ENCODE measurements at regions not wholly inside any gene's neighbourhood (a gene's known extent, or its start where the extent isn't known, plus 50 kb on each side); places are given as distances from the start of the nearest gene placed in this dataset.
A peak's percentile ranks its signal among the peaks of the same experiment; 100 is the strongest.

DNA sequence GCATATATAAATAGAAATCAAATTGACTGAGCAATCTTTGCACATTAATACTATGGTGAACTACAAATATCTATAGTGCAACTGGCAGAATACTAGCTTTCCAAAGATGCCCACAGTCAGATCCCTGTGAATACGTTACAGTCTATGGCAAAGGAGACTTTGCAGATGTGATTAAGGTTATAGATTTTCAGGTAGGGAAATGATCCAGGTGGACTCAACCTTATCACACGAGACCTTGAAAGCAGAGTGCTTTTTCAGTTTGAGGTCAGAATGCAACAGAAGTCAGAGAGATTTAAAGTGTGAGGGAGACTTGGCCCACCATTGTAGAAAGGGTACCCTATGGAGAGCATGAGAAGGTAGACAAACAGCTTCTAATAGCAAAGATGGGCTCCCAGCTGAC lies 122.6 kb downstream of the TRIB2 start:
- Mint-ChIP-seq H3K27me3 (peaks cover 8% of the 10 kb centered on the region), H3K4me3 (no peak overlapping the region), H3K27ac (no peak overlapping the region), H3K4me1 (ENCODE audit: low read depth) (no peaks in the 10 kb centered on the region), H3K9me3 (no peaks in the 10 kb centered on the region), H3K36me3 (no peaks in the 10 kb centered on the region)
- CTCF ChIA-PET: no interaction called here
- POLR2A ChIA-PET: interaction anchor here (1.6 kb wide), 1 partner anchor 18 kb away, joined by 3 read pairs; no protein-coding TSS in a partner anchor
- no peak for DNase-seq
- intact Hi-C loops (cut with micrococcal nuclease): no loop called here

DNA sequence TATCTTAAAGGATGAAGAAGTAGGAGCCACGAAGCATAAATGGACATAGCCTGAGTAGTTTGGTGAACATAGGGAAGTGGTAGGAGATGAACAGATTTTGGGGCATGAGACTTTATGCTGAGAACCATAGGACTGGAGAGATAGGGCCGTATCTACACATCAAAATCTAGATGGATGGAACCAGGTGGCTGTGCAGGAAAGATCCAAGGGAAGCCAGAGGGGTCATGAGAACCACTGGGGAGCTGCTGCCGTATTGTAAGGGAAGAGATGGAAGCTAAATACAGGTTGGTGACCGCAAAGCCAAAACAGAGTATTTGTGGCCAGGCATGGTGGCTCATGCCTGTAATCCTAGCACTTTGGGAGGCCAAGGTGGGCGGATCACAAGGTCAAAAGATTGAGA lies 124.3 kb downstream of the TRIB2 start:
- POLR2A ChIA-PET: no interaction called here
- Mint-ChIP-seq H3K9me3 (no peaks in the 10 kb centered on the region), H3K4me1 (ENCODE audit: low read depth) (no peaks in the 10 kb centered on the region), H3K27ac (no peak overlapping the region), H3K4me3 (no peak overlapping the region), H3K27me3 (peaks cover 7% of the 10 kb centered on the region), H3K36me3 (no peaks in the 10 kb centered on the region)
- intact Hi-C loops (cut with micrococcal nuclease): no loop called here
- DNase-seq: no peak
- CTCF ChIA-PET: no interaction called here

DNA sequence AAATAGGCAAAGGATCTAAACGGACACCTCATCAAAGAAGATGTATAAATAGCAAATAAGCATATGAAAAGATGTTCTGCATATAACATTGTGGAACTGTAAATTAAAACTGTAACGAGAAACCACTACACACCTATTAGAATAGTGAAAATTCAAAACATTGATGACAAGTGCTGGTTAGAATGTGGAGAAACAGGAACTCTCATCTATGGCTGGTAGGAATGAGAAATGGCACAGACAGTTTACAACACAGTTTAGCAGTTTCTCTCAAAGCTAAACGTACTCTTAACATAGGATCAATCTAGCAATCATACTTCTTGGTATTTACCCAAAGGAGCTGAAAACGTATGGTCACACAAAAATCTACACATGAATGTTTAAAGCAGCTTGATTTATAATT lies 126.2 kb downstream of the TRIB2 start:
- POLR2A ChIA-PET: no interaction called here
- Mint-ChIP-seq H3K4me3 (no peak overlapping the region), H3K4me1 (ENCODE audit: low read depth) (no peaks in the 10 kb centered on the region), H3K9me3 (no peaks in the 10 kb centered on the region), H3K36me3 (no peaks in the 10 kb centered on the region), H3K27me3 (peaks cover 5% of the 10 kb centered on the region), H3K27ac (no peak overlapping the region)
- no peak for DNase-seq
- CTCF ChIA-PET: interaction anchor here (1.6 kb wide), 1 partner anchor 87 kb away, joined by 5 read pairs; no protein-coding TSS in a partner anchor
- intact Hi-C loops (cut with micrococcal nuclease): no loop called here

DNA sequence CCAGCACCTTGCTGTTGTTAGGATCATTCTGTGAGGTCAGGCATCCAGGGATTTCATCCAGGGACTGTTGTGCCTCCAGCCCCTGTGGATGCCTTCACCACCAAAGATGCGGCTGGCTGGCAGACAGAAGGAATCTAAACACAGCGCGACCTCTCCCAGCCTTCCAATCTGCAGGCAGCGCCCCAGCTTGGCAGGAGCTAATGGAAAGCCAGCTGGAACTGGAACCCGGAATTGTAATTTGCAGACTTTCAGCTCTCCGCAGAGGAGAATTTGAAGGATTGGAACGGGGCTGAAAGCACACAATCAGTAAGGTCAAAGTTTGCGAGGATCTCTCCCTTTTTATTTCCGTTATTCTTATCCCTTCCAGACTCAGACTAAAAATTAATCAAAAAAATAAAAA lies 127.8 kb downstream of the TRIB2 start:
- H3K27ac Mint-ChIP-seq: no peak overlapping the region
- H3K36me3 Mint-ChIP-seq: no peaks in the 10 kb centered on the region
- ChIA-PET CTCF (no interaction called here), POLR2A (no interaction called here)
- H3K4me1 Mint-ChIP-seq (ENCODE audit: low read depth): no peaks in the 10 kb centered on the region
- intact Hi-C loops (cut with micrococcal nuclease): no loop called here
- H3K27me3 Mint-ChIP-seq: peaks cover 5% of the 10 kb centered on the region
- H3K4me3 Mint-ChIP-seq: no peak overlapping the region
- H3K9me3 Mint-ChIP-seq: no peaks in the 10 kb centered on the region
- no peak for DNase-seq

DNA sequence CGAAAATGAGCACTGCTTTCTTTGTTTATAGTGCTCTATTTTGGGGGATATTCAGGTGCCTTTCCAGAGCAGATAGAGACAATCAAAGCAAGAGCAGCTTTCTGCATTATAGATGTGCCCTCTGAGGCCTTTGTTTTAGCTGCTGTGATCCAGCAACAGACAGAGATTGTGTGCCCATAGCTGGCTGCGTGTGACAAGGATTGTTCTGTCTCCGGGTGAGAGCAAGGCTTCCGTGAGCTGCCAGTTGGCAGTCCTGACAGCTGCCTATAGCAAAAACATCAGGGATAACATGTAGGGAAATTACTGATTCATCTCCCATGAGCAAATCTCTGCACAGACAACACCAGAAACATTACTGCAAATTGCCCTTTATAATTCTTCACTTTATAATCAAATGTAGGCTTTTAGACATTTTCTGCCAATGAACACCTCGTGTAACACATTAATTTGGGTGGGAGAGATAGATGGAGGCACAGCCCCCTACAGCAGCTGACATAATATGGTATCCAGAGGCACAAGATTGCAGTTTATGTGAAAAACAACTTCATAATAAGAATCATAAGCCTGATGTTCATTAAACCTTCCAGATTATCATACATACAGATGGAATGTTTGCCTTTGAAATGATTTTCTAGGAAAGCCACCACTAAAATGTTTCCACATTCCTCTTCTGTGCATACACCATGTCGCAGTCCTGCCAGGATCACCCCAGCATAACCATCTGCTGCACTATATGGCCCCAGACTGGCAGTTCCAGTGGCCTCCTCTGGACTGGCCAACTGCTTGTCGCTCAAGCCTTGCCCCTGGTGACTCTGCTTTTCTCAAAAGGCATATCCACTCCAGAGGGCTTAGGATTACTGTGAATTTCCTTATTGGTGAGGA lies 131.2 kb downstream of the TRIB2 start:
- Mint-ChIP-seq H3K36me3 (no peaks in the 10 kb centered on the region), H3K4me3 (no peak overlapping the region), H3K27me3 (no peaks in the 10 kb centered on the region), H3K27ac (no peak overlapping the region), H3K4me1 (ENCODE audit: low read depth) (no peaks in the 10 kb centered on the region), H3K9me3 (no peaks in the 10 kb centered on the region)
- ChIA-PET POLR2A (no interaction called here), CTCF (no interaction called here)
- intact Hi-C loops (cut with micrococcal nuclease): no loop called here
- no peak for DNase-seq

DNA sequence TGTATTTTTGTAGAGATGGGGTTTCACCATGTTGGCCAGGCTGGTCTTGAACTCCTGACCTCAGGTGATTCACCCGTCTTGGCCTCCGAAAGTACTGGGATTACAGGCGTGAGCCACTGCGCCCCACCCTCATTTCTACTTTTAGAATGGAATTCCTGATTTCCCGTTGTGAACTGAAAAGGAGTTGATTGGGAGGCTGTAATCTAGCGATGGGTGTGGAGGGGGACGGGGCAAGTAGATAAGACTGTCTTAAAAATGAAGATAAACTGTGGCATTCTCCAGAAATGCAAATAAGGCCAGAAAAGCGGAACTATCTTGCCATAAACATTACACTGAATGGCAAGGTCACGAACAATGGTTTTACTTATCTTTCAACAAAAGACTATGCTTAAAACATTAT lies 135.4 kb downstream of the TRIB2 start:
- Mint-ChIP-seq H3K27me3 (no peaks in the 10 kb centered on the region), H3K9me3 (no peaks in the 10 kb centered on the region), H3K4me1 (ENCODE audit: low read depth) (no peaks in the 10 kb centered on the region), H3K27ac (no peak overlapping the region), H3K36me3 (no peaks in the 10 kb centered on the region), H3K4me3 (no peak overlapping the region)
- ChIA-PET CTCF (no interaction called here), POLR2A (no interaction called here)
- no peak for DNase-seq
- intact Hi-C loops (cut with micrococcal nuclease): no loop called here

DNA sequence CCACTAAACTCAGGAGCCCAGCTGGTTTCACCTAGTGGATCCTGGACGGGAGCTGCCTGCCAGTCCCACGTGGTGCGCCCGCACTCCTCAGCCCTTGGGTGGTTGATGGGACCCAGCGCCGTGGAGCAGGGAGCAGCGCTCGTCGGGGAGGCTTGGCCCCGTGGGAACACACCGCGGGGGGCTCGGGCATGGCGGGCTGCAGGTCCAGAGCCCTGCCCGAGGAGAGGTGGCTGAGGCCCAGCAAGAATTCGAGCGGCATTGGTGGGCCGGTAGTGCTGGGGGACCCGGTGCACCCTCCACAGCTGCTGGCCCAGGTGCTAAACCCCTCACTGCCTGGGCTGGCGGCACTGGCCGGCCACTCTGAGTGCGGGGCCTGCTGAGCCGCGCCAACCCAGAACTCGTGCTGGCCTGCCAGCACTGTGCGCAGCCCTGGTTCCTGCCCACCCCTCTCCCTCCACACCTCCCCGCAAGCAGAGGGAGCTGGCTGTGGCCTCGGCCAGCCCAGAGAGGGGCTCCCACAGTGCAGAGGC lies 137.3 kb downstream of the TRIB2 start:
- CTCF ChIA-PET: interaction anchor here (1.6 kb wide), 1 partner anchor 133 kb away, joined by 3 read pairs; no protein-coding TSS in a partner anchor
- POLR2A ChIA-PET: no interaction called here
- Mint-ChIP-seq H3K36me3 (no peaks in the 10 kb centered on the region), H3K4me3 (no peak overlapping the region), H3K27me3 (no peaks in the 10 kb centered on the region), H3K4me1 (ENCODE audit: low read depth) (no peaks in the 10 kb centered on the region), H3K27ac (no peak overlapping the region), H3K9me3 (no peaks in the 10 kb centered on the region)
- DNase-seq: no peak
- intact Hi-C loops (cut with micrococcal nuclease): no loop called here

DNA sequence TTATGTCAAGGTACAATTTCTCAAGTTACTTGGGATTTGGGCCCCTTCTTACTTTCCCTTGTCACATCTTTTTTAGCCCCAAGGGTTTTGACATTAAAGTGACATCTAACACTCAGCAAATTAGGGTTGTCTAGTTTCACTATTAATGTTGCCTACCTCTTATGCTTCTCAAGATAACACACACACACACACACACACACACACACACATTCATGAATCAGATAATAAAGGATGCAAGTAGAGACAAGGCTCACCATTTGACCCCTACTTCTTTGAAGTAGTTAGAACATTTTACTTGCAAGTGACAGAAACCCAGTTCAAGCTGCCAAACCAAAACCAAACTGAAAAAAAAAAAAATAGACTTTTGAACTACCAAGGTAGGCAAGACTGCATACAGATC lies 138.8 kb downstream of the TRIB2 start:
- Mint-ChIP-seq H3K4me1 (ENCODE audit: low read depth) (peaks cover 5% of the 10 kb centered on the region), H3K27me3 (no peaks in the 10 kb centered on the region), H3K9me3 (peaks cover 2% of the 10 kb centered on the region), H3K4me3 (no peak overlapping the region), H3K27ac (no peak overlapping the region), H3K36me3 (peaks cover under 1% of the 10 kb centered on the region)
- POLR2A ChIA-PET: no interaction called here
- intact Hi-C loops (cut with micrococcal nuclease): loop anchor here (5.0 kb wide), 1 partner anchor 348 kb away; no protein-coding TSS in a partner anchor
- CTCF ChIA-PET: no interaction called here
- no peak for DNase-seq

DNA sequence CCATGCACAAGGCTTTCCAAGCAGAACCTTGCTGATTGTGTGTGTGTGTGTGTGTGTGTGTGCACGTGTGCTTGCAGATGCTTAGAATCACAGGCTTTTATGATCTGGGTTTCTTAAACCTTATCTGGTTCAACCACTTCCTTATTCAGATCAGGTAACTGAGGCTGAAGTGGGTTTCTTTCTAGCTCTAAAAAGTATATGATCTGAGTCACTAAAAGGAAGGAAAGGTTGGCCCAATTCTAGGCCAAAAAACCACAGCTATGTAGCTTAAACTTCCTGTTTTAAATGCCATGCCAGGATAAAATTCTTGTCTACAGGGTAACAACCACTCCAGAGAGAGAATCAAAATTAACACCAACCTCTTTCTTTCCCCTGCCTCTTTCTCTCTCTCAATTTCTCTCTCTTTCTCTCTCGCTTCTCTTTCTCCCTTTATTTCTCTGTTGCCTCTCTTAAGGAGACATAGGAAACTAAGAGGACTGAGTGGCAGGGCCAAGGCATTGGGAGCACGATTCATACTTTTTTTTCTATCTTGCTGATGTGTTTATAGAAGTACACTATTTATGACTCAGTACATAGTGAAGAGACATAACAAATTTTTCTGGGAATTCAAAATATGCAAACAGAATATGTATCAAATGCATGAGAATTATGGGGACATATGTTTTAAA lies 140.3 kb downstream of the TRIB2 start:
- Mint-ChIP-seq H3K27ac (no peak overlapping the region), H3K9me3 (peaks cover 2% of the 10 kb centered on the region), H3K4me3 (no peak overlapping the region), H3K27me3 (no peaks in the 10 kb centered on the region), H3K4me1 (ENCODE audit: low read depth) (peaks cover 19% of the 10 kb centered on the region), H3K36me3 (peaks cover 3% of the 10 kb centered on the region)
- intact Hi-C loops (cut with micrococcal nuclease): loop anchor here (1.0 to 5.0 kb wide), 4 partner anchors 36 to 350 kb away; no protein-coding TSS in a partner anchor
- peak; percentile 36 for DNase-seq
- ChIA-PET POLR2A (no interaction called here), CTCF (interaction anchor here (0.8 to 0.9 kb wide), 2 partner anchors 110 to 150 kb away, joined by 3 to 4 read pairs; no protein-coding TSS in a partner anchor)

DNA sequence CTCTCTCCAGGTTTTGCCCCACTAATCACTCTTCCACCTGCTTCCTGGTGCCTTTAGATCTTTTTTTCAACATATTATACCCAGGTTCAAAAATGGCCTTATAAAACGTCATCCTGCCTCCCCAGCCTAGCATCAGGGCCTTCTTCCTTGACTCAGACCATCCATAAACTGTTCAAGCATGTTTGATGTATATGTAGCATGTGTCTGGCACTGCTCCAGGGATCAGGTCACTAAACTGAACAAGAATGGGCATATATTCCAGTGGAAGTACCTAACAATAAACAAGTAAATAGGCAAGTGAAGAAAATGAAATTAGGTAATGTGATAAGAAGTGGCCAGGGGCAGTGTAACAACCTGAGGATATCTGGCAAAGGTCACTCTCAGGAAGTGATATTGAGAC lies 141.2 kb downstream of the TRIB2 start:
- ChIA-PET CTCF (no interaction called here), POLR2A (no interaction called here)
- DNase-seq: no peak
- H3K36me3 Mint-ChIP-seq: peaks cover 3% of the 10 kb centered on the region
- H3K27me3 Mint-ChIP-seq: no peaks in the 10 kb centered on the region
- intact Hi-C loops (cut with micrococcal nuclease): loop anchor here (1.0 to 5.0 kb wide), 4 partner anchors 37 to 351 kb away; no protein-coding TSS in a partner anchor
- peaks cover 7% of the 10 kb centered on the region for H3K9me3 Mint-ChIP-seq
- H3K4me3 Mint-ChIP-seq: no peak overlapping the region
- peaks cover 19% of the 10 kb centered on the region for H3K4me1 Mint-ChIP-seq (ENCODE audit: low read depth)
- H3K27ac Mint-ChIP-seq: no peak overlapping the region

DNA sequence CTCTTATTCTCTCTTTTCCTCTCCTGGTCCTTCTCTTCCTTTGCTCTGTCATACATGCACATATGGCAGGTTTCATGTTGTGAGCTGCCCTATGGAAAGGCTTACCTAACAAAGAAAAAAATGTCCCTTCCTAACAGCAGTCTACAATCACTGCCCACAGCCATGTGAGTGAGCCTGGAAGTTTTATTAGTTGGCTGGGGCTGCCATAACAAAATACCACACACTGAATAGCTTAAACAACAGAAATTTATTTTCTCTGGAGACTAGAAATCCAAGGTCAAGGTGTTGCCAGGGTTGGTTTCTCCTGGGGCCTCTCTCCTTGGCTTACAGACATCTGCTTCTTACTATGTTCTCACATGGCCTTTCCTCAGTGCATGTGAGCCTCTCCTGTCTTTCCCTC lies 142.1 kb downstream of the TRIB2 start:
- Mint-ChIP-seq H3K4me3 (no peak overlapping the region), H3K36me3 (peaks cover 9% of the 10 kb centered on the region), H3K9me3 (peaks cover 16% of the 10 kb centered on the region), H3K27me3 (no peaks in the 10 kb centered on the region), H3K4me1 (ENCODE audit: low read depth) (peaks cover 19% of the 10 kb centered on the region), H3K27ac (no peak overlapping the region)
- intact Hi-C loops (cut with micrococcal nuclease): loop anchor here (5.0 kb wide), 1 partner anchor 351 kb away; no protein-coding TSS in a partner anchor
- ChIA-PET CTCF (no interaction called here), POLR2A (no interaction called here)
- no peak for DNase-seq

DNA sequence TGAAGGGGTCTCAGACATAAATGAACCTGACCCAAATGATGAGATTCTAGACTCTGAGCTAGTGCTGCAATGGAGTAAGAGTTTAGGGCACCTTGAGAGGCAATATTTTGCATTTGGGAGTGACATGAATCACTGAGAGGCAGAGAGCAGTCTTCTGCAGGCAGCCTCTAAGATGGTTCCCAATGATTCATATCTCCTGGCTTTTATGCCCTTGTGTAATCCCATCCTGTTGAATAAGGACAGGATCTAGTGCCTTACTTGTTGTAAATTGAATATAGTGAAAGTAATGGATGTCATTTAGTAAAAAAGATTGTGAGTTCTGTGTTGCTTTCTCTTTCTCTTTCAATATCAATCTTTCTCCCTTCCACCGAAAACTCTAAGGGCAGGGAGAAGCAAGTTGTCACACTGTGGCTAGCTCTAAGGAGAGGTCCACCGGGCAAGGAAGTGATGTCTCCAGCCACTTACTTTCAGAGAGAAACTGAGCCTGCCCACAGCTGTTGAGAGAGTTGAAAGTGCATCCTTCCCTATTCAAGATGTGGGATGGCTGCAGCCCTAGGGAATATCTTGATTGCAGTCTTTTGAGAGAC lies 144.7 kb downstream of the TRIB2 start:
- H3K4me3 Mint-ChIP-seq: no peak overlapping the region
- H3K36me3 Mint-ChIP-seq: peaks cover 20% of the 10 kb centered on the region
- POLR2A ChIA-PET: no interaction called here
- peaks cover 34% of the 10 kb centered on the region for H3K9me3 Mint-ChIP-seq
- peaks cover 19% of the 10 kb centered on the region for H3K4me1 Mint-ChIP-seq (ENCODE audit: low read depth)
- H3K27ac Mint-ChIP-seq: no peak overlapping the region
- CTCF ChIA-PET: no interaction called here
- no peaks in the 10 kb centered on the region for H3K27me3 Mint-ChIP-seq
- DNase-seq: peak; percentile 27
- intact Hi-C loops (cut with micrococcal nuclease): no loop called here

All from activated CD4-positive, alpha-beta memory T cell treated with anti-CD3 and anti-CD28 coated beads for 36 hours (primary cell).